Smooth muscle cell (in vitro differentiated cells): ENCODE measurements at regions not wholly inside any gene's neighbourhood (a gene's known extent, or its start where the extent isn't known, plus 50 kb on each side); places are given as distances from the start of the nearest gene placed in this dataset.

Experiments used
- DNase-seq: peaks from one replicate; lab custom pipeline; 2025; ENCODE audit not compliant: unreplicated experiment; lab: John Stamatoyannopoulos, UW
- H2AFZ ChIP-seq: fragments of 200-600 bp; sonication (generic); 2 replicates; pipeline ENCODE4 v1.6.0; 2016; ENCODE audit warnings: antibody characterized with exemption, low read depth, mild to moderate bottlenecking
- H3F3A ChIP-seq: fragments of 200-600 bp; sonication (generic); 2 replicates; pipeline ENCODE4 v1.6.0; 2017; ENCODE audit warnings: antibody characterized with exemption, low read depth
- H3K27ac ChIP-seq: fragments of 200-600 bp; sonication (generic); 2 replicates; pipeline ENCODE4 v1.5.1; 2016; ENCODE audit warnings: low read depth, mild to moderate bottlenecking
- H3K27me3 ChIP-seq: fragments of 200-600 bp; sonication (generic); 2 replicates; pipeline ENCODE4 v1.6.1; 2016; ENCODE audit warnings: low read depth, mild to moderate bottlenecking
- H3K36me3 ChIP-seq: fragments of 200-600 bp; sonication (generic); 2 replicates; pipeline ENCODE4 v1.5.1; 2016; ENCODE audit warnings: low read depth
- H3K4me1 ChIP-seq: fragments of 200-600 bp; sonication (generic); 2 replicates; pipeline ENCODE4 v1.5.1; 2016; ENCODE audit warnings: low read depth
- H3K4me2 ChIP-seq: fragments of 200-600 bp; sonication (generic); 2 replicates; pipeline ENCODE4 v1.6.0; 2016; ENCODE audit warnings: mild to moderate bottlenecking
- H3K4me3 ChIP-seq: fragments of 200-600 bp; sonication (generic); 2 replicates; pipeline ENCODE4 v1.5.1; 2016; ENCODE audit warnings: mild to moderate bottlenecking
- H3K79me2 ChIP-seq: fragments of 200-600 bp; sonication (generic); 2 replicates; pipeline ENCODE4 v1.6.0; 2016; ENCODE audit warnings: low read depth, mild to moderate bottlenecking
- H3K9ac ChIP-seq: fragments of 200-600 bp; sonication (generic); 2 replicates; pipeline ENCODE4 v1.6.0; 2016; ENCODE audit warnings: low read depth
- H3K9me3 ChIP-seq: fragments of 200-600 bp; sonication (generic); replicated peaks from 2 replicates; pipeline ENCODE4 v1.5.1; 2016; ENCODE audit warnings: low read depth
- H4K20me1 ChIP-seq: fragments of 200-600 bp; sonication (generic); 2 replicates; pipeline ENCODE4 v1.6.0; 2016; ENCODE audit warnings: low read depth
- WGBS: methylation state at CpG from one replicate; pipeline ENCODE4 v1.1.7; 2016; ENCODE audit warnings: low lambda C conversion rate; 5-methylcytosine and 5-hydroxymethylcytosine counted together
- TF ChIP-seq, protein P1 (sequence below): fragments of 200-600 bp; sonication (generic); IDR thresholded peaks from 2 replicates; pipeline ENCODE4 v1.5.1; 2017; ENCODE audit warnings: borderline replicate concordance, mild to moderate bottlenecking, antibody characterized with exemption; ENCODE audit not compliant: insufficient read depth, poor library complexity, severe bottlenecking

DNA sequence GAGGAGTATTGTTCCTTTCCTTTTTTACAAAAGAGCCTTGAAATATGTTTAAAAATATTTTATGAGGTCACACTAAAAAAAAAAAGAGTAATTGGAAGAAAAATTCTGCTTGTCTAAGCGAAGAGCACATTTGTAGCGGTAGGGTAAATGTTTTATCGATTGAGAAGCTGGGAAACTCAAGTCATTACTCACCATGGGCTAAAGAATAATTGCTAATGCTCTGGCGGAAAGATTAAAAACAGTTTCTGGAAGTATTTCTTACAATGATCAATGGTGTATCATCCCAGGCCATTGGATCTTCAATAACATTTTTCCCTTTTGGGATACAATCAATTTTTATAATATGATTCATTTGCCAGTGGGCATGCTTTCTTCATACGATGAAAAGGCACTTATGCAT lies 450.0 kb downstream of the RASEF start:
- 98% methylated on average over 5 of the region's 5 CpGs for WGBS

GRCh38 chr9:82613498-82613897 lies 449.4 kb downstream of the RASEF start:
- no peaks in the 10 kb centered on the region for H3K36me3 ChIP-seq
- H3K27me3 ChIP-seq, result peaks cover 14% of the 10 kb centered on the region
- no peaks in the 10 kb centered on the region for H3F3A ChIP-seq
- H2AFZ ChIP-seq, result no peak overlapping the region
- no peak overlapping the region for H3K9ac ChIP-seq
- no peak overlapping the region for H3K27ac ChIP-seq
- H3K4me3 ChIP-seq, result no peak overlapping the region
- no peaks in the 10 kb centered on the region for H3K9me3 ChIP-seq
- WGBS, result 93% methylated on average over 3 of the region's 3 CpGs
- H3K79me2 ChIP-seq, result no peaks in the 10 kb centered on the region
- H3K4me1 ChIP-seq, result no peaks in the 10 kb centered on the region
- no peaks in the 10 kb centered on the region for H4K20me1 ChIP-seq
- H3K4me2 ChIP-seq, result no peak overlapping the region
- DNase-seq, result no peak
- TF ChIP-seq, protein P1, sequence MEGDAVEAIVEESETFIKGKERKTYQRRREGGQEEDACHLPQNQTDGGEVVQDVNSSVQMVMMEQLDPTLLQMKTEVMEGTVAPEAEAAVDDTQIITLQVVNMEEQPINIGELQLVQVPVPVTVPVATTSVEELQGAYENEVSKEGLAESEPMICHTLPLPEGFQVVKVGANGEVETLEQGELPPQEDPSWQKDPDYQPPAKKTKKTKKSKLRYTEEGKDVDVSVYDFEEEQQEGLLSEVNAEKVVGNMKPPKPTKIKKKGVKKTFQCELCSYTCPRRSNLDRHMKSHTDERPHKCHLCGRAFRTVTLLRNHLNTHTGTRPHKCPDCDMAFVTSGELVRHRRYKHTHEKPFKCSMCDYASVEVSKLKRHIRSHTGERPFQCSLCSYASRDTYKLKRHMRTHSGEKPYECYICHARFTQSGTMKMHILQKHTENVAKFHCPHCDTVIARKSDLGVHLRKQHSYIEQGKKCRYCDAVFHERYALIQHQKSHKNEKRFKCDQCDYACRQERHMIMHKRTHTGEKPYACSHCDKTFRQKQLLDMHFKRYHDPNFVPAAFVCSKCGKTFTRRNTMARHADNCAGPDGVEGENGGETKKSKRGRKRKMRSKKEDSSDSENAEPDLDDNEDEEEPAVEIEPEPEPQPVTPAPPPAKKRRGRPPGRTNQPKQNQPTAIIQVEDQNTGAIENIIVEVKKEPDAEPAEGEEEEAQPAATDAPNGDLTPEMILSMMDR, result no peak

More for the DNA sequence above, 450.0 kb downstream of the RASEF start:
- no peaks in the 10 kb centered on the region for H3K9me3 ChIP-seq
- DNase-seq, result no peak
- H3K9ac ChIP-seq, result no peak overlapping the region
- no peak overlapping the region for H3K27ac ChIP-seq
- H2AFZ ChIP-seq, result no peak overlapping the region
- peaks cover 20% of the 10 kb centered on the region for H3K27me3 ChIP-seq
- no peak overlapping the region for H3K4me3 ChIP-seq
- H3F3A ChIP-seq, result no peaks in the 10 kb centered on the region
- TF ChIP-seq, protein P1, result no peak
- no peaks in the 10 kb centered on the region for H3K36me3 ChIP-seq
- no peak overlapping the region for H3K4me2 ChIP-seq
- no peaks in the 10 kb centered on the region for H3K4me1 ChIP-seq
- no peaks in the 10 kb centered on the region for H3K79me2 ChIP-seq
- no peaks in the 10 kb centered on the region for H4K20me1 ChIP-seq

DNA sequence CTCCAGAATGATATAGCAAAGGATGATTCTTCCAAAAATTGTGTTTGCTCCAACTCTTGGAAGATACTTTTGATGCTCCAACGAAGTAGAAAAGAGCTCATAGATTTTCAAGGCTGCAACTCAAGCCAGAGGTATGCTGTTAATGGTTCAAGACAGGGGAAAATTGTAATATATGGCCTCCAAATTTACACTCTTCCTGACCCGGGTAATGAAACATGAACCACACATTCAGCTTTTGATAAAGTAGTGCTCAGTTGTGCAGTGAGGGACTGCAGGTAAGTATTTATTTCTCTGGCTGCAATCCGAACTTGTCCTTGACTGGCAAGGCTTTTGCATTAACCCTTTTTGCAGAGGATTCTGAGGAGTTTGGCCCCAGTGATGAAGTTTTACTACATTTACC lies 446.4 kb downstream of the RASEF start:
- DNase-seq, result no peak
- Histone ChIP-seq H3K9ac (no peak overlapping the region), H3K4me1 (no peaks in the 10 kb centered on the region), H3F3A (no peaks in the 10 kb centered on the region), H4K20me1 (no peaks in the 10 kb centered on the region), H3K27me3 (no peaks in the 10 kb centered on the region), H3K36me3 (no peaks in the 10 kb centered on the region), H3K79me2 (no peaks in the 10 kb centered on the region), H3K9me3 (no peaks in the 10 kb centered on the region), H3K4me3 (no peak overlapping the region), H2AFZ (no peak overlapping the region), H3K4me2 (no peak overlapping the region), H3K27ac (no peak overlapping the region)
- TF ChIP-seq, protein P1, result no peak
- WGBS, result 89% methylated on average over 3 of the region's 3 CpGs

DNA sequence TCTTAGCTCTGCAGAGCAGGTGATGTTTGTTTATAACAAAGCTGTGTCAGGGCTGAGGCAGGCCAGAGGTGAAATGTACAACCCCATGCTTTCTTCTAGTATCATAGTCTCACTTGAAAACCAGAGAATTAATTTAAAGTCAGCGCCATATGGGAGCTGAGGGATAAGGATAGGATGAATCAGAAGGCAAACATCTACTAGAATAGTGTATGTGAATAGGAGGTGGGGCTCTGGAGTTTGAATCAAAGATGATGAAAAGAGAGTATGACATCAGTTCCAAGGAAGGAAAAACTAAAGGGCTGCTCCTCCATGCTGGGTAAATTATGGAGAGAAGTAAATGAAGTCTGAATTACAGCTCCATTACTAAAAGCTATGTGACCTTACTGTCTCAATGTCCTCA lies 441.5 kb downstream of the RASEF start:
- Histone ChIP-seq H3K4me2 (no peak overlapping the region), H3K9ac (no peak overlapping the region), H3K79me2 (no peaks in the 10 kb centered on the region), H3K9me3 (no peaks in the 10 kb centered on the region), H3K4me3 (no peak overlapping the region), H3K27ac (no peak overlapping the region), H3F3A (no peaks in the 10 kb centered on the region), H2AFZ (no peak overlapping the region), H3K4me1 (no peaks in the 10 kb centered on the region), H4K20me1 (no peaks in the 10 kb centered on the region), H3K36me3 (no peaks in the 10 kb centered on the region), H3K27me3 (no peaks in the 10 kb centered on the region)
- DNase-seq, result no peak
- TF ChIP-seq, protein P1, result no peak
- WGBS, result 38% methylated on average over 1 of the region's 1 CpG
